GM21526 (cell line): ENCODE measurements at regions not wholly inside any gene's neighbourhood (a gene's known extent, or its start where the extent isn't known, plus 50 kb on each side); places are given as distances from the start of the nearest gene placed in this dataset.
"Not testable (repeated sequence)": the region's sequence is repeated elsewhere in the genome, so short reads cannot be mapped to it uniquely, and the experiment has no call there.

ENCODE experiments used
- ATAC-seq: cut with Tn5 transposase; IDR thresholded peaks from one replicate; pipeline ENCODE4 v1.9.1; 2021; ENCODE audit warnings: moderate library complexity; ENCODE audit not compliant: unreplicated experiment, low FRiP score

DNA sequence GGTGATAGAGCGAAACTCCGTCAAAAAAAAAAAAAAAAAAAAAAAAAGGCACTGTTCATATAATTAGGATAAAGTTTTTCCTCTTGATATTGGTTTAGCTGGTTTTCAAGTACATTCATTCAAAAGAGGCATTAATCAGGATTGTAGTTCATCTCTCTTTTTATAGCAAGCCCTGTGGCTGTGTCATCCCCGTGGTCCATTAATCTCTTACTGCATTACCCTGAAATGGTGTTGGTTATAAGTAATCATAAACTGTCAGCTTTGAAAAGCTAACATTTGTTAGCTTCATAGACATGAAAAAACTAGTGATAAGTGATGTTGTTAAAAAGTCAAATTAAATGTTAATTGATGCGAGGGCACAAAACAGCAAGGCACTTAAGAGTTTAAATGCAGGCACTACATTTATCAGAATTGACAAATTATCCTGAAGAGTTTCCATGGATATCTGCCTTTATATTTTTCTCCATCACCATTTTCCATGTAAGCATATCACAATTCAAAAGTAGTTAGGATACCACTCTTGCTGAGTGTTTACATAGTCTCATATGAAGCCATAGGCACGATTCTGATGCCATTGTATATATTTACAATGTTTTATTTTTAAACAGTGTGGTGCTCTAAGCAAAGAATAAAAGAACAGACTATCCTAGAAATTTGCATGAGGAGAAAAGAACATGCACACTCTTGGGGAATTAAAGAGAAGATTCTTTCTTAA, 193.1 kb downstream of the OTOL1 start:
- no peak for ATAC-seq

DNA sequence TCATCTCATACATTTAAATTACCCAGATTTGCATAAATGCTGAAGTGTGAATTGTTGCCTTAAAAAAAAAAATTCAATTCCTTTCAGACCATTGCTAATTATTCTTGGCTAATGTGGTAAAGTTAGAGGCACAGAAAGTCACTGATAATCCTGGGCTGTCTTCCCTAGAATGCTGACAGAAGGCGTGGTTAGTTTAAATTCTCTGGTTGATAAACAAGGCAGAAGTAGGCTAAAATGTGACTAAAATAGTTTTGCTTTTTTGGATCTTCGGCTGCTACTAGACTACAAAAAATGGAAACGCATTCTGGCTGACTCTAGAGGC, 193.7 kb downstream of the OTOL1 start:
- ATAC-seq, result no peak

DNA sequence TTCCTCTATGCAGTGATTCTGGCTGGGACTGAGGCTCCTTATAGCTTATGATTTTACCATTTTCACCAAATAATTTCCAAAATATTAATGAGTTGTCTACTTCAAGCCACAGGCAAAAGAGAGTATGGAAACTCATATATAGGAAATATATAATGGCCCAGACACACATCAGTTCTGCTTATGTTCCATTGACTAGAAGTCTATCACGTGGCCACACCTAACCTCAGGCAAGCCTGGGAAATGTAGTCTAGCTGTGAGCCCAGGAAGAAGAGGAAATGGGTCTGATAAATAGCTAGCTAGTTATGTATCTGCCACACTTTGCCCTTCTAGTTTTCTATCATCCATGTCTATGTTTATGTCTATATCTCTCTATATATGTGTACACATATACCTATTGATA, 195.1 kb downstream of the OTOL1 start:
- ATAC-seq, result no peak

DNA sequence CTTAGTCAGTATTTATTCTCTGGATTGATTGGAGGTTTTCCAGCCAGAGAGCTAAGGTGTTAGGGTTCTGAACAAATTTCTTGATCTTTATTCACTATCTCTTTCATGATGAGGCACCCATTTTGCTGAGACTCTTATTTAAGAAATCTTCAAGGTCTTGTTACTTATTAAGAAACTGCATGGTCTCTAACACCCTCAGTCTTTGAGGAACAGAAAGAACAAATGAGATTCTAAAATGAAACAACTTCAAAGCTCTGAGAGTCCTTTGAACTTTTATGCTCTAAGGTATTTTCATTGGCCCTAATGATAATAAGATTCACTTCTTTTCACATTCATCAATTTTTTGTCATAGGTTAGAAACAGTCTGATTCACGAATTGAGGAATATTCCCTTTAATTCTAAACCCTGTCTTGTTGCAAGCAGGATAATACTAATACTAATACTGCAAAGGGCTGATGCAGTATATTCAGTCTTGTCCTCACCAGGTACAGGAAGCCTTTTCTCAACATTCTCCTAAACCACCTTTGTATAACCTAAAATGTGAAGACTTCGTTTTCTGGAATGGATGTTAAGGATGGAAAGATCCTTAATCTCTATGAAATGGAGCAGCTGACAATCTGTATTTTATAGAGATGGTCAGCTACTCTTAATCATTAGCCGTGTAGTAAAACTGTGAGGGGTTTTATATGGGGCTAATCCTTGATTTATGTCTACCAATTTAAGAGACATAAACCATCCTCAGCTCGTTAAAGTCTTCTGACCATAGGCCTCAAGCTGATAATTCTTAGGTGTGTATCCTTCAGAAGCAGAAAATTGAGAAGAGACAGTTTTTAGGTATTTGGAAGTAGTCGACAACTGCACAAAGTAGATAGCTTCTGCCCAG, 198.3 kb downstream of the OTOL1 start:
- ATAC-seq, result no peak

DNA sequence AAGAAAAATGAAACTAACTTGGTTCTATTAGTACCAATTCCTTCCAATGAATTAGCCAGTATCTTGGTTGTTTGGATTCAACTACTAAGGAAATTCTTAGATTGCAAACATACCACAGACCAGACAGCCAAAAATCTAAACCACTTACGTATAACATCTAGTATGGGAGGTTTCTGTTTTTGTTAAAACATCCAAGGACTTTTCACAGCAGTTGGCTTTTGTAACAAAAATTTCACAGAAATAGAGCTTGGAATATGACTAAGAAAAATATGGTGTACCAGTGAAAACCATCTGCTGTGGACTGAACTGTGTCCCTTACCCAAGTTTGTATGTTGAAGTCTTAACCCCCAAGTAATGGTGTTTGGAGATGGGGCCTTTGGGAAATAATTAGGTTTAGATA, 199.2 kb downstream of the OTOL1 start:
- ATAC-seq, result no peak

DNA sequence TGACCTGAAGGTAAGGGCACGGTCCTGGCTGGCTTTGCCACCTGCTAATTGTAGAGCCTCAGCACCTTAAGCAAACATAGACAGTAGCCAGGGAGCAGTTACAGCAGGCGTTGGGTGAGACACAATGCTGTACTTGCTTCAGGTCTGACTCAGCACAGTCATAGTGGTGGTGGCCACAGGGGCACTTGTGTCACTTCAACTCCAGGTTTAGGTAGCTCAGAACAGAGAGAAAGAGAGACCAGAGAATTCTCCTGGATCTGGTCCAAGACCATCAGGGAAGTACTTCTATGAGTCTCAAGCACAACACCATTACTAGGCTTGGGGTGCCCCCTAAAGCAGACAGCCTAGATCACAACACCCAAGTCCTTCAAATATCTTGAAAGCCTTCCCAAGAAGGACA, 204.4 kb downstream of the OTOL1 start:
- ATAC-seq, result no peak

DNA sequence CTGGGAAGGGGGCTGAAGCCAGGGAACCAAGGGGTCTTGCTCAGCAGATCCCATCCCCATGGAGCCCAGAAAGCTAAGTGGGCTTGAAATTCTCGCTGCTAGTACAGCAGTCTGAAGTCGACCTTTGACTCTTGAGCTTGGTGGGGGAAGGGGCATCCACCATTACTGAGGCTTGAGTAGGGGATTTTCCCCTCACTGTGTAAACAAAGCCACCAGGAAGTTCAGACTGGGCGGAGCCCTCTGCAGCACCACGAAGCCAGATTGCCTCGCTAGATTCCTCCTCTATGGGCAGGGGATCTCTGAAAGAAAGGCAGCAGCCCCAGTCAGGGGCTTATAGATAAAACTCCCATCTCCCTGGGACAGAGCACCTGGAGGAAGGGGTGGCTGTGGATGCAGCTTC, 210.6 kb downstream of the OTOL1 start:
- not testable (repeated sequence) for ATAC-seq

DNA sequence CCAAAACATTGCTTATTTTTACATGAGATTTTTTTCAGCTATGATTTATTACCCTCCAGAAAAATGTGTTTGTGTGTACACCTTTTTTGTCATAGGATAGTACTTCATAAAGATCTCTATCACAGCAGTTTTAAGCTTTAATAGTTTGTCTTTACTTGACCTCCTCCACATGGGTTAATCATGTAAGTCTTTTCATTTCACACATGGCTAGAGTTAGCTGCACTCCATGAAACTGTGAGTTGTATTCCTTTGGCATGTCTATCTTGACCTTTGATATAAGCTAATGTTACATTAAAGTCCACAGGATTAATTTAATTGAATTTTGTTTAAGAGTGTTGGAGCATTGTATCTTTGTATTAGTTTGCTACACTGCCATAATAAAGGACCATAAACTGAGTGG, 217.1 kb downstream of the OTOL1 start:
- ATAC-seq, result no peak

DNA sequence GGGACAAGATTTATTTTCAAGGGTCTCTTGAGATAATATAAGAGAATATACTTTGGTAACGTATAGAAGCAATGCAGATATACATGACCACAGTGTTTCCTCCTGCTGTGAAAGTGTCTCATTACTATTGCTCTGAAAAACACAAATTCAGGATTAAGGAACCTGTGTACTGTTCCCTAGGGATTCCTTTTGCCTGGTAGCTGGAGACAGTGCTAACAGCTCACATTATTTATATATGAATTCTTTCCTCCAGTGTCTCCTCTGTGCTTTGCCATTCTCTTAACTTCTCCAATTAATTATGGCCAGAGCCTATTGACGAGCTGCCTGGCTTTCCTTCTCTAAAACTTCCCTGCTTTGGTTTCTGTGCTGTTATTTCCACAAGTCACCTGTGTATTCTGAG, 235.4 kb downstream of the OTOL1 start:
- no peak for ATAC-seq

DNA sequence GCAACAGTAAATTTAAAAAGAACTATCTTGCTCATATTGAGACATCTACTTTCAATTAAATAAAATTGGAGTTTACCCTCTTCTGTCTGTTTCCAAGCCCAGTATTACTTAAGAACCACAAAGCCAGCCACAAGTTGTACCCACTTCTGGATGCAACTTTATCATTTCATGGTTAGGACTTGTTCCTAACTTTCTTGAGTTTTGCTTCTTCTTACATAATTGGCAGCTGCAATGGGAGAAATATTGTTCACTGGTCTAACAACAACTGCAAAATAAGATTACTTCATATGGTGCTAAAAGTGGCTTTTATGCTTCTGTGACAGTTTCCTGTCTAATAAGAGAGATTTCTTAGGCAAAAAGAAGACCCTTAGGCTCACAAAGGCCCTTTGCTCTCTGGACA, 240.6 kb downstream of the OTOL1 start:
- ATAC-seq, result no peak

DNA sequence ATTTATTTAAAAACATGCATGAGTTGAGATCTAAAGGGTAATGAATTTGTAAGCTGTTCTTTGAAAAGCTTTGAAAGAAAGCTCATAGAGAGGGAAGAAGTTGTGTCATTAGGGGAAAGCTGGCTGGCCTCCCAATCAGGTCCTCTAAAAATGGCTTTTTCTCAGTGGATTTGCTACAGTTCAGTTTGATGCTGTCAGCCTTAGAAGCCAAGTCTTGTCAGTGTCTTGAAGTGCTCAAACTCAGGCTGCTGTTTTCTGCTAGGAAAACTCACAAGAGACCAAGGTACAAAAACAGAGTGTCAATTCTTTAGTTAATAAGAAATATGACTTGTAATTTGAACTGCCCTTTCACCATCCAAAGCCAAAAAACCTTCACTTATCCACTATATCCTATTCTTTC, 243.8 kb downstream of the OTOL1 start:
- no peak for ATAC-seq

DNA sequence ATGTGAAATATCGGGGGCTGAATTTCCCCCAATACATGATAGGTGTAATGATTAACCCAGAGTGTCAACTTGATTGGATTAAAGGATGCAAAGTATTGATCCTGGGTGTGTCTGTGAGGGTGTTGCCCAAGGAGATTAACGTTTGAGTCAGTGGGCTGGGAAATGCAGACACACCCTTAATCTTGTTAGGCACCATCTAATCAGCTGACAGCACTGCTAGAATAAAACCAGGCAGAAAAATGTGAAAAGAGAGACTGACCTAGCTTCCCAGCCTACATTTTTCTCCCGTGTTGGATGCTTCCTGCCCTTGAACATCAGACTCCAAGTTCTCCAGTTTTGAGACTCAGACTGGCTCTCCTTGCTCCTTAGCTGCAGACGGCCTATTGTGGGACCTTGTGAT, 247.8 kb downstream of the OTOL1 start:
- no peak for ATAC-seq

DNA sequence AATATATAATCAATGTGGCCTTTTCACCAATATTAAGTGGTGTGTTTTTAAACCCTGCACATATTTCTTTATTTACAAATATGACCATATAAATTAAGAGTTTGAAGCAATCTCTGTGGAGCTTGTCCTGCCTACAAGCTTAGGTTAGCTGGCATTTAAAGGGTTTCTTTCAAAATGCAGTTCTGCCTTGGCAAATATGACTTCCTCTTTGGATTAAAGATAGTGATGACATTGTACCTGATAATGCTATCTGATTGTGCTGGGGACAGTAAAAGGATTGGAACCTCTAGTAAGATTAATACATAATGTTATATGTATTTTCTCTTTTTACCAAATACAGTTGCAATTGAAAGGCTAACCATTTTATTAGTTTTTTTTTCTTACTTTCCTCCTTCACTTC, 249.1 kb downstream of the OTOL1 start:
- no peak for ATAC-seq

DNA sequence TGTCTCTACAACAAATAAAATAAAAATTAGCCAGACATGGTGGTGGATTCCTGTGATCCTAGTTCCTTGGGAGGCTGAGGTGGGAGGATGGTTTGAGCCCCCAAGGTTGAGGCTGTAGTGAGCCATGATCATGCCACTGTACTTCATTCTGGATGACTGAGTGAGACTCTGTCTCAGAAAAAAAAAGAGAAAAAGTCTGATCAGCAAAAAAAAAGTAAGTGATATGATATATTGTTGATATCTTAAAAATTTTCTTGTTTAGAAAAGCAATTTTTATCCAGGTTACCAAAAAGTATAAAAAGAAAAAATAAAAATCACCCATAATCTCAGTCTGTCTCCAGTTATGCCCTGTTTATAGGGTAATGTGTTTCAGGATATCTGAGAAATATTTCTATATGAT, 251.4 kb downstream of the OTOL1 start:
- ATAC-seq, result no peak

DNA sequence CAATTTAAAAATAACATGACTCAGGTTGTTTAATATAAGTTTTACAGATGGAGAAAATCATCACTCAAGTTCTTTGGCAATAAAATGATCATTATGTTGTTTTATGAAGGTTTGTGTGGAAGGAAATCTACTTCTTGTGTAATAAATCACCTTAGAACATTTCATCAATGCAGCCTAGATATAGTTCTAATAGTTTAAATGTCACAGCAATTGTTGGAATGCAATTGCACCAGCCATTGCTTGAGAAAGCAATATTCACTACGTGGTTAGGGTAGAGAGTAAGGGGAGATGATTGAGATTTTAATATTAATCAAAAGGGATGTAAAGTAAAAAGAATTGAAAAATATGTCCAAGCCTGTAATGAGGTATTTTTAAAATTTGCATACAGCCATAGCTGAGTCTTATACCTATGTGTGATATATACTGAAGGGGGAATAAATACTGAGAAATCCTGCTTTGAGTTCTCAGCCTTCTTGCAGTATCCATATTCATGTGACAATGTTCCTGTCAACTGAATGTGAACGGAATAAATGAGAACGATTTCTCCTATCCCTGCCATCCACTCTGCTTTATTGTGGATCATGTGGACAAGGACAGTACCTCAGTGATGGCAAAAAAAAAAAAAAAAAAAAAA, 257.9 kb downstream of the OTOL1 start:
- no peak for ATAC-seq

DNA sequence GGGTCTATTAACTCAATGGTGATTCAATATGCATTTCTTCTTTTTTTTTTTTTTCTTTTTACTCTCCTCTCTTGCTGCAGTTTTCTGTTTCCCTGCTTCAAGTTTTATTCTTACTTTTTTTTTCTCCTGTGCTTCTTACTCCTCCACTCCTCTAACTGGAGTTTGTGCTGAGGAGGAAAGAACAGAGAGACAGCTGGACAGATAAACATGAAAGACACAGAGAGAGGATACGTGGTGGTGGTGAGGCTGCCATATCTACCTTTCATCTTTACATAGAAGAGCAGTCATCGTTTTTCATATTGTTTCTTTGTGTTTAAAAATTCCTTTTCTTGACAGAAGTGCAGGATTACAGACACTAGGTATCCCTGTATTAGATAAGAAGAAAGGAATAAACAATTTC, 262.8 kb downstream of the OTOL1 start:
- ATAC-seq, result no peak

DNA sequence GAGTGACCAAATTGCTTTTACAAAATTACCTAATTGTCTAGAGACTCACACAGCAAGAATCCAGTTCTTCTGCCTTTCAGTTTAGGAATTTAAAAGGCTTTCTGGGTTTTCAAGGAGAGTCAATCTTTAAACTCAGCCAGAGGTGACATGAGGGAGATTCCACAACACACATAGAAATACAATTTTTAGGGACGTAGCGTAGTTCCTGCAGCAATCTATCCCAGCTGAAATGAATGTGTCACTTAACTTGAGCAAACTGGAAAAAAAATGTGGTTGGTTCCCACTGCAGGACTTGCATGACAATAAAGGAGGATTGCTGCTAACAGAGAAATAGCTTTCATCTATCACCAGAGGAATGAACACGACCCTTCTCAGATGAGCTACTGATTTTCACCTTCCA, 269.7 kb downstream of the OTOL1 start:
- no peak for ATAC-seq

DNA sequence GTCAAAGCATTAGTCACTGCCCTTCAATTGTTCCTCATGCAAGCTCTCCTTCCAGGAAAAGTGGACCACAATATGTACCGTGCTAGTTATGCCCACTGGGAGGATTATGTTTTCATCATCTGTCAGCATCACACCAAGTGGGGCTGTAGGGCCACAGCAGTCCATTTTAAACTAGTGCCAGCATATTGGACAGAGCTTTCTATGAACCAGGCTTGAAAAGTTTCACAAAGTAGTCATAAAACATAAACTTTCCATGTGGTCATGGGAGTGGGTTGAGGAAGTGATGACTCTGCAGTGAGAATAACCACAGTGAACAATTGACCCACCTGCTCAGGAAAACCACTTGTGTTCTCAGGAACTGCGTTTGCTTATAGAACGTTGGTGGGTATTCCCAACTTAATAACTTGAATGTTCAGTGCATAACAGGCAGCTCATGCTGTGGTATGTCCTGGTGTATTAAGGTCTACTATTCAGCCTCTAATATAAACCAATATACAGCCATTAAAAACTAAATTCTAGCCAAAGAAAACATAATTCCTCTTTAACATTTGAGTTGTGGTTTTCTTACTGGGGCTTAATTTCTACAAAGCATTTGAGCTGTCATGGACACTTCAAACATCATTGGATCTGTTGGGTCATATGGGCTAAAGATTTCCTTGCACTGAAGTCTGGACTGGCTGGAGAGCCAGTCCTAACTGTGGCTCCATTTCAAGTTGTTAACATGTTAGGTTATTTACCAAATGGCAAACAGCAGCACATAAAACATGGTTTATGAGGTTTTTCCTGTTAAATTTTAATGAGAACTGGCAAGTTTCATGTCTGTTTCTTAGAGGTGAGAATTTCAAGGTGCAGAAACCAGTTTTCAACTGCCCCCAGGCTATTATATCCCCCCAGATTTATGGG, 274.1 kb downstream of the OTOL1 start:
- peak; percentile 72 for ATAC-seq

DNA sequence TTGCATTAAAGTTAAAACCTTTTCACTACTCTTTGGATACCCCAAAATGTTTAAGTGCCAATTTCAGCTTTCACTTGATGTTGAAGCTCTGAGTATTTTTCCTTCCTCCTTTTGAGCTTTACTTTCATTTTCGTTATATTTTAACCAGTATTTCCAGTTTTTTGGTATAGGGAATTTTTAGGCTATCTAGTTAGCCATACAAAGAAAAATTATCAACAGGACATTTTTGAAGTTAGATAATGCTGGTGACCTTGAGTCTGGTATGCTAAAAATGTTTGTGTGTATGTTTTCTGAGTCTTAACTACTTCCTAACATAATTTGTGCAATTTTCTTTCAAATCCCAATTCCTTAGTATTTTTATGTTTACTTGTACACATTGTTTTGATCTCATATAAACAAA, 284.8 kb downstream of the OTOL1 start:
- no peak for ATAC-seq

DNA sequence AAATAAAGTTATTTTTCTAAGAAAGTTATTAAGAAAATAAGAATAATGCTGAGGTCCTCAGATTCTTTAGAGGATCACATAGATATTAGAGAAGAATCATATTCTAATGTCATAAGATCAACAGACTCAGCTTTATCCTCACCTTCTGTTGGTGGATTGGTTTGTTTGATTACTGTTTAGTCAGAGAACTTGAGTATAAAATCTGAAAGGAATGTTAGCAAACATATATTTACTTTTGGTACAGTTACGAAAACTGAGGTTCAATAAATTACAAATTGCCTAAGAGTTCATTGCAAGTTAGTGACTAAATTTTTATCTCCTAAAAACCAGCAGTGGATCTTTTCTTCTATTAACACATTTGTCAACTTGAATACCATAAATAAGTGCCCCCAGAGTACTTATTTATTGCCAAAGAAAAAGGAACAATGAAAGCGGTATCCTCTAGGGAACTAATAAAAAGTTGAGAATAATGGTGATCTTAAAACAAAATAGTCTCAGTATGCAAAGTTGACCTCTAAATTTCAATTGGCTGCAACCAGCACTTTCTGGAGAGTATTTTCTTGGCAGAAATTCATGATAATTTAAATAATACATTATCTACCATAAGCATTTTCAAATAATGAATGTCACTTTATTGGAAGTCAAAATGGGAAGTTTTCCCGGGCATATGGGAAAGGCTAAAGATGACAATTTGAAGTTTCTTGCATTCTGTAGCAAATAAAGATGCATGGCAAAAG, 296.8 kb downstream of the OTOL1 start:
- no peak for ATAC-seq
